H9 (cell line): ENCODE measurements at regions not wholly inside any gene's neighbourhood (a gene's known extent, or its start where the extent isn't known, plus 50 kb on each side); places are given as distances from the start of the nearest gene placed in this dataset.

Source experiments
- DNase-seq: peaks from one replicate; pipeline ENCODE4 v3.0.0-alpha.2; 2017
- H2AFZ ChIP-seq: one replicate; pipeline ENCODE4 v1.6.1; 2013; ENCODE audit warnings: mild to moderate bottlenecking, low read length, control low read depth, moderate library complexity
- H2AK5ac ChIP-seq: 2 replicates; pipeline ENCODE4 v1.6.1; 2013; ENCODE audit warnings: low read length, control low read depth, mixed read lengths; ENCODE audit not compliant: insufficient read length
- H2BK120ac ChIP-seq: one replicate; pipeline ENCODE4 v1.6.1; 2013; ENCODE audit warnings: low read depth, mild to moderate bottlenecking, low read length, control low read depth, inconsistent platforms; ENCODE audit not compliant: poor library complexity, severe bottlenecking
- H2BK12ac ChIP-seq: 2 replicates; pipeline ENCODE4 v1.6.1; 2013; ENCODE audit warnings: low read length, control low read depth, mixed read lengths, low read depth; ENCODE audit not compliant: insufficient read length
- H2BK15ac ChIP-seq: 2 replicates; pipeline ENCODE4 v1.6.1; 2013; ENCODE audit warnings: low read depth, low read length, control low read depth
- H2BK20ac ChIP-seq: one replicate; pipeline ENCODE4 v1.6.1; 2013; ENCODE audit warnings: low read depth, mild to moderate bottlenecking, low read length, control low read depth, inconsistent platforms; ENCODE audit not compliant: poor library complexity, severe bottlenecking
- H2BK5ac ChIP-seq: 2 replicates; pipeline ENCODE4 v1.6.1; 2013; ENCODE audit warnings: low read length, control low read depth, mixed read lengths; ENCODE audit not compliant: insufficient read length
- H3K14ac ChIP-seq: 2 replicates; pipeline ENCODE4 v1.6.1; 2013; ENCODE audit warnings: low read length, control low read depth; ENCODE audit not compliant: insufficient read depth
- H3K18ac ChIP-seq: 2 replicates; pipeline ENCODE4 v1.6.1; 2013; ENCODE audit warnings: low read depth, mild to moderate bottlenecking, mixed read lengths, low read length, control low read depth; ENCODE audit not compliant: insufficient read length
- H3K23ac ChIP-seq: 2 replicates; pipeline ENCODE4 v1.6.1; 2013; ENCODE audit warnings: low read length, control low read depth, mixed read lengths, low read depth; ENCODE audit not compliant: insufficient read length
- H3K23me2 ChIP-seq: 2 replicates; pipeline ENCODE4 v1.6.1; 2013; ENCODE audit warnings: low read depth, mild to moderate bottlenecking, mixed read lengths, low read length, control low read depth; ENCODE audit not compliant: insufficient read length, poor library complexity, severe bottlenecking
- H3K27ac ChIP-seq: 2 replicates; pipeline ENCODE4 v1.5.1; 2013; ENCODE audit warnings: low read length, control low read depth, mixed read lengths, low read depth; ENCODE audit not compliant: insufficient read length
- H3K27me3 ChIP-seq: 2 replicates; pipeline ENCODE4 v1.6.1; 2013; ENCODE audit warnings: low read length, control low read depth, inconsistent platforms; ENCODE audit not compliant: insufficient read depth
- H3K4ac ChIP-seq: 2 replicates; pipeline ENCODE4 v1.6.1; 2013; ENCODE audit warnings: low read depth, mild to moderate bottlenecking, control low read depth, inconsistent platforms, low read length, moderate library complexity
- H3K4me1 ChIP-seq: 2 replicates; pipeline ENCODE4 v1.6.1; 2013; ENCODE audit warnings: low read length, control low read depth, inconsistent platforms; ENCODE audit not compliant: insufficient read depth
- H3K4me2 ChIP-seq: 2 replicates; pipeline ENCODE4 v1.6.1; 2013; ENCODE audit warnings: low read length, control low read depth, mixed read lengths; ENCODE audit not compliant: insufficient read length, insufficient read depth
- H3K56ac ChIP-seq: 2 replicates; pipeline ENCODE4 v1.6.1; 2013; ENCODE audit warnings: low read depth, mild to moderate bottlenecking, mixed read lengths, low read length, control low read depth; ENCODE audit not compliant: insufficient read length
- H3K79me1 ChIP-seq: 2 replicates; pipeline ENCODE4 v1.6.1; 2013; ENCODE audit warnings: low read depth, mild to moderate bottlenecking, moderate library complexity, low read length, control low read depth, inconsistent platforms; ENCODE audit not compliant: insufficient read depth, poor library complexity, severe bottlenecking
- H3K79me2 ChIP-seq: 2 replicates; pipeline ENCODE4 v1.6.1; 2013; ENCODE audit warnings: low read length, control low read depth, inconsistent platforms; ENCODE audit not compliant: insufficient read depth
- H3K9ac ChIP-seq: 2 replicates; pipeline ENCODE4 v1.6.1; 2013; ENCODE audit warnings: low read length, control low read depth, mixed read lengths; ENCODE audit not compliant: insufficient read length; ENCODE audit errors: extremely low read depth
- H3K9me3 ChIP-seq: one replicate; pipeline ENCODE4 v1.6.1; 2013; ENCODE audit warnings: low read depth, low read length, inconsistent platforms; ENCODE audit not compliant: control insufficient read depth
- H3T11ph ChIP-seq: one replicate; pipeline ENCODE4 v1.6.1; 2013; ENCODE audit warnings: mild to moderate bottlenecking, low read length, control low read depth, inconsistent platforms
- H4K20me1 ChIP-seq: one replicate; pipeline ENCODE4 v1.6.1; 2013; ENCODE audit not compliant: control insufficient read depth, insufficient read length, insufficient read depth
- H4K5ac ChIP-seq: 2 replicates; pipeline ENCODE4 v1.6.1; 2013; ENCODE audit warnings: low read depth, mild to moderate bottlenecking, mixed read lengths, low read length, control low read depth; ENCODE audit not compliant: insufficient read length
- H4K8ac ChIP-seq: replicated peaks from 2 replicates; pipeline ENCODE4 v1.6.1; 2013; ENCODE audit warnings: low read length, control low read depth, mixed read lengths, low read depth; ENCODE audit not compliant: insufficient read length
- H4K91ac ChIP-seq: 2 replicates; pipeline ENCODE4 v1.6.1; 2013; ENCODE audit warnings: low read depth, mild to moderate bottlenecking, moderate library complexity, mixed read lengths, low read length, control low read depth; ENCODE audit not compliant: insufficient read length
- H3K27ac Mint-ChIP-seq, 3 experiments: 2 replicates in 2 of 3; 3 replicates in 1 of 3; pipeline ENCODE4 v1.8.0; 2020 to 2021; ENCODE audit warnings: mixed read lengths in 3 of 3, mild to moderate bottlenecking in 1 of 3, moderate library complexity in 1 of 3
- H3K27me3 Mint-ChIP-seq: 2 replicates; pipeline ENCODE4 v1.8.0; 2021; ENCODE audit warnings: low read depth, mild to moderate bottlenecking, moderate library complexity, mixed read lengths
- H3K36me3 Mint-ChIP-seq, 3 experiments: 2 replicates in 2 of 3; 3 replicates in 1 of 3; pipeline ENCODE4 v1.8.0; 2020 to 2021; ENCODE audit warnings: low read depth in 3 of 3, mixed read lengths in 3 of 3; ENCODE audit not compliant: insufficient read depth in 1 of 3
- H3K4me1 Mint-ChIP-seq, 2 experiments: 2 replicates each; pipeline ENCODE4 v1.8.0; 2020; ENCODE audit warnings: mixed read lengths in 2 of 2
- H3K4me3 Mint-ChIP-seq, 2 experiments: 2 replicates in 1 of 2; 3 replicates in 1 of 2; pipeline ENCODE4 v1.8.0; 2020 to 2021; ENCODE audit warnings: mild to moderate bottlenecking in 2 of 2, mixed read lengths in 2 of 2, moderate library complexity in 1 of 2
- H3K9me3 Mint-ChIP-seq, 2 experiments: 2 replicates in 1 of 2; 3 replicates in 1 of 2; pipeline ENCODE4 v1.8.0; 2020; ENCODE audit warnings: mild to moderate bottlenecking in 2 of 2, mixed read lengths in 2 of 2, moderate library complexity in 1 of 2
- CTCF ChIP-seq: fragments of 200-600 bp; sonication (generic); conservative IDR thresholded peaks from 3 replicates; pipeline ENCODE4 v1.8.0; 2021; ENCODE audit warnings: antibody characterized with exemption, mild to moderate bottlenecking
- WGBS: extraction: QIAGEN DNeasy Blood & Tissue Kit; methylation state at CpG from one replicate; pipeline ENCODE4 v1.1.7; 2013; ENCODE audit warnings: missing lambda C conversion rate, low lambda C conversion rate, mixed read lengths; ENCODE audit not compliant: insufficient read length; ENCODE audit errors: extremely low coverage; 5-methylcytosine and 5-hydroxymethylcytosine counted together

GRCh38 chr3:146831659-146832058, 226.5 kb upstream of the PLSCR5 start:
- H3K9me3 Mint-ChIP-seq, result no peaks in the 10 kb centered on the region
- no peak overlapping the region for H2BK20ac ChIP-seq
- DNase-seq, result no peak

More at GRCh38 chr3:146831659-146832058, 226.5 kb upstream of the PLSCR5 start:
- Histone ChIP-seq H3K27ac (no peak overlapping the region), H3K56ac (no peak overlapping the region), H2BK120ac (no peak overlapping the region), H4K91ac (no peak overlapping the region), H4K8ac (no peak overlapping the region), H3K23me2 (no peaks in the 10 kb centered on the region), H3K4me1 (no peaks in the 10 kb centered on the region), H3K79me2 (no peaks in the 10 kb centered on the region), H2AFZ (no peak overlapping the region), H2BK5ac (no peak overlapping the region), H2BK12ac (no peak overlapping the region), H3K23ac (no peak overlapping the region), H2BK15ac (no peak overlapping the region), H3K9ac (no peak overlapping the region), H3K79me1 (no peaks in the 10 kb centered on the region), H3K27me3 (no peaks in the 10 kb centered on the region), H3T11ph (no peak overlapping the region), H3K9me3 (no peaks in the 10 kb centered on the region), H3K4ac (no peak overlapping the region), H4K20me1 (no peaks in the 10 kb centered on the region), H3K14ac (no peak overlapping the region), H4K5ac (no peak overlapping the region), H3K4me2 (no peak overlapping the region), H3K18ac (no peak overlapping the region), H2AK5ac (no peak overlapping the region)
- no peak overlapping the region for H3K4me3 Mint-ChIP-seq
- H3K4me1 Mint-ChIP-seq, result no peaks in the 10 kb centered on the region
- H3K27ac Mint-ChIP-seq, result no peak overlapping the region
- WGBS, result no CpG with 5 or more reads among the region's 1 CpG
- no peak for TF ChIP-seq CTCF
- no peaks in the 10 kb centered on the region for H3K36me3 Mint-ChIP-seq
- H3K27me3 Mint-ChIP-seq, result no peaks in the 10 kb centered on the region
